PFSK-1 (cell line): ENCODE measurements at regions not wholly inside any gene's neighbourhood (a gene's known extent, or its start where the extent isn't known, plus 50 kb on each side); places are given as distances from the start of the nearest gene placed in this dataset.
A peak's percentile ranks its signal among the peaks of the same experiment; 100 is the strongest.

Experiments used
- FOXP2 ChIP-seq: optimal IDR thresholded peaks from 2 replicates; pipeline ENCODE3; 2011; ENCODE audit warnings: borderline replicate concordance, control low read depth, inconsistent platforms; ENCODE audit not compliant: insufficient read depth; ENCODE audit errors: extremely low read length, extremely low read depth
- POLR2AphosphoS5 ChIP-seq: IDR thresholded peaks from 2 replicates; pipeline ENCODE4 v1.6.1; 2012; ENCODE audit warnings: low read depth, mild to moderate bottlenecking, control low read depth, low read length, moderate library complexity
- SIN3A ChIP-seq: IDR thresholded peaks from 2 replicates; pipeline ENCODE4 v1.6.1; 2012; ENCODE audit warnings: mild to moderate bottlenecking, low read length, moderate library complexity, borderline replicate concordance; ENCODE audit not compliant: insufficient read depth
- TAF1 ChIP-seq: IDR thresholded peaks from 2 replicates; pipeline ENCODE4 v1.6.1; 2012; ENCODE audit warnings: low read length, control low read depth, borderline replicate concordance; ENCODE audit not compliant: insufficient read depth
- TF ChIP-seq, protein P1 (sequence below), 2 experiments: IDR thresholded peaks; 2 replicates each; pipeline versions ENCODE4 v1.6.1 to v1.8.0; 2011 to 2012; ENCODE audit warnings: low read depth in 2 of 2, low read length in 2 of 2, control low read depth in 1 of 2, inconsistent platforms in 1 of 2, mild to moderate bottlenecking in 1 of 2, moderate library complexity in 1 of 2; ENCODE audit not compliant: insufficient read depth in 1 of 2

DNA sequence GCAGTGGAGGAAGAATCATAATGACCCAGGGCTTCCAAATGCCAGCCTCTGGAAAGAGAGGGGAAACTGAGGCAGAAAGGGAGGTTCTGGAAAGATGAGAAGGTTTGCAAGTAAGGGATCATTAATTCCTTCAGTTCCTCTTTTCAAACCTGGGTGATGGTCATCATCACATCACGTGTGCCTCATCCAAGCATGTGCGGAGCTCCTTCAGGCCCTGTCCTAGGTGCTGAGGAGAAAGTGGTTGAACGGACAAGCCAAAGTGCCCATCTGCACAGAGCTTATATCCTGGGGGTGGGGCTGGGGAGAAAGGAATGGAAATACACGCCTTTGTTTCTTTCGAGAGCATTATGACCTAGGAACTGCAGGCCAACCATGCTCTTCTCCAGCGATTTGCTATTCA lies 60.2 kb upstream of the AFF3 start:
- TF ChIP-seq, protein P1, sequence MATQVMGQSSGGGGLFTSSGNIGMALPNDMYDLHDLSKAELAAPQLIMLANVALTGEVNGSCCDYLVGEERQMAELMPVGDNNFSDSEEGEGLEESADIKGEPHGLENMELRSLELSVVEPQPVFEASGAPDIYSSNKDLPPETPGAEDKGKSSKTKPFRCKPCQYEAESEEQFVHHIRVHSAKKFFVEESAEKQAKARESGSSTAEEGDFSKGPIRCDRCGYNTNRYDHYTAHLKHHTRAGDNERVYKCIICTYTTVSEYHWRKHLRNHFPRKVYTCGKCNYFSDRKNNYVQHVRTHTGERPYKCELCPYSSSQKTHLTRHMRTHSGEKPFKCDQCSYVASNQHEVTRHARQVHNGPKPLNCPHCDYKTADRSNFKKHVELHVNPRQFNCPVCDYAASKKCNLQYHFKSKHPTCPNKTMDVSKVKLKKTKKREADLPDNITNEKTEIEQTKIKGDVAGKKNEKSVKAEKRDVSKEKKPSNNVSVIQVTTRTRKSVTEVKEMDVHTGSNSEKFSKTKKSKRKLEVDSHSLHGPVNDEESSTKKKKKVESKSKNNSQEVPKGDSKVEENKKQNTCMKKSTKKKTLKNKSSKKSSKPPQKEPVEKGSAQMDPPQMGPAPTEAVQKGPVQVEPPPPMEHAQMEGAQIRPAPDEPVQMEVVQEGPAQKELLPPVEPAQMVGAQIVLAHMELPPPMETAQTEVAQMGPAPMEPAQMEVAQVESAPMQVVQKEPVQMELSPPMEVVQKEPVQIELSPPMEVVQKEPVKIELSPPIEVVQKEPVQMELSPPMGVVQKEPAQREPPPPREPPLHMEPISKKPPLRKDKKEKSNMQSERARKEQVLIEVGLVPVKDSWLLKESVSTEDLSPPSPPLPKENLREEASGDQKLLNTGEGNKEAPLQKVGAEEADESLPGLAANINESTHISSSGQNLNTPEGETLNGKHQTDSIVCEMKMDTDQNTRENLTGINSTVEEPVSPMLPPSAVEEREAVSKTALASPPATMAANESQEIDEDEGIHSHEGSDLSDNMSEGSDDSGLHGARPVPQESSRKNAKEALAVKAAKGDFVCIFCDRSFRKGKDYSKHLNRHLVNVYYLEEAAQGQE (IDR thresholded peaks at IDR 0.05; ENCODE audit: insufficient read depth in 1 of 2, low read depth in 2 of 2, low read length in 2 of 2): peak; percentile 60 to 83
- TF ChIP-seq POLR2AphosphoS5: no peak

DNA sequence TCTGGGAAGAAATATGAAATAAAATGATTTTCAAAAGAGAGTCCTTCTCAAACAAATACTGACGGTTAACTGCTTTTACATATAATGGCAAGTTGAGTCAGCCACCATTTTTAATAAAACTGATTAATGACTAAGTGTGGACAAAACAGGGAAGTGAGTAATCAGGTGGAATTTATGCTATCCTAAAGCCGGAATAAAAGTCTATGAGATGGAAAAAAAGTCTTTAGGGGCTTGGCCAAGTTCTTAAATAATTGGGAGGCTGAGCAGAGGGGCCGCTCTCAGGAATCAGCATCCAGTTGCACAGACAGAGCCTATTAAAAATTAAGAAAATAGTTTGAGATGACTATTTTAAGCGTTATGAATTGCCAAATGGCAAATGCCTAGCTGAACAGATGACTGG lies 58.6 kb upstream of the AFF3 start:
- TF ChIP-seq TAF1 (no peak), SIN3A (no peak), FOXP2 (no peak), POLR2AphosphoS5 (no peak)
- TF ChIP-seq, protein P1 (IDR thresholded peaks at IDR 0.05; ENCODE audit: insufficient read depth in 1 of 2, low read depth in 2 of 2, low read length in 2 of 2): no peak

DNA sequence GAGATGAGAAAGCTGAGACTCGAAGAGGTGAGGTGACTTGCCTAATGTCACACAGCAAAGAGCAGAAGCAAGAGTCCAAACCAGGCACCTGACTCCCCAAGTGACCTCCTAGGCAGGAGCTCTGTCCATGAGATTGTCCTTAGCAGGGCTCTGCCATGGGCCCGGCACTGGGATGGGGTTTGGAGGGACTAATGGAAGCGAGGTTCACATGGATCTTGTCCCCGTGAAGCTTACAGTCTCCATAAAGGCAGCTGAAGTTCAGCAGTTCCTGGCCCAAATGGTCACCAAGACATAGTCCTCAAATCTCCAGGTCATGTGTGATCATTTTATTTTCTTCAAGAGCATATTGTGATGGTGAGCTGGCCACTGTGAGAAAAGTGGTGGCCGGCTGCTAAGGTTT lies 57.0 kb upstream of the AFF3 start:
- TF ChIP-seq TAF1: no peak
- no peak for TF ChIP-seq POLR2AphosphoS5
- TF ChIP-seq FOXP2: no peak
- TF ChIP-seq SIN3A: no peak
- TF ChIP-seq, protein P1 (IDR thresholded peaks at IDR 0.05; ENCODE audit: insufficient read depth in 1 of 2, low read depth in 2 of 2, low read length in 2 of 2): no peak

DNA sequence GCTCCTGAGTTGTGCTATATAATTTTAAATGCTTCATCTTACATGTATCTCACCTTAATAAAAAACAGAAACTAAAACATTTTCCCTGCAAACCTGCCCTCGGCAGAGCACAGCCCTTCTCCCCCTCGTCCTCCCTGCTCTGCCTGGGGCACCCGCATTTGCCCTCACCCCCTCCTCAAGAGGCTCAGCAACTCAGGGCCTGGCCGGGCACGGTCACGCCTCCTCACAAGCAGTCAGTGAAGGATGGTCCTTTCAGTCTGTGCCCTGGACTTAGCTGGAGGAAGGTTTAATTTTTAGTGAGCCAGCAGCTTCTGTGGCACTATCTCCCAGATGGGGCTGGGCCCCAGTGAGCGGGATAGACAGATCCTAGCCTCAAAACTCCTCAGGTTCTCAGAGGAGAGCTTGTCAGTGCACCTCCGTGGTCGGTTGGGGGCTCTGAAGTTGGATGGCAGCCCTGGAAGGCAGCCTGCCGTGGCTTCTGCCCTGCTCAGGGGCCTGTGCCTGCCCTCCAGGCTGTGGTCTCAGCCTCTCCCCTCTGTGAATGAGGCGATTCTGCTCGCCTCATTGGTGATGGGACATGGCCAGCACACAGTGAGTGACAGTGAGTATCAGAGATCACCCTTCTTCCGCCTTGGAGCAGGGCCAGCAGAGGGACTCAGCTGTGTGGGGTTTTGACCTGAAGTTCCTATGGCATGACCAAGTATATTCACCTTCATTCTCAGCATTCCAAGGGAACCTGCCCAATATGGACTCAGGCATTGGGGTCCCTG lies 56.3 kb upstream of the AFF3 start:
- TF ChIP-seq SIN3A (no peak), FOXP2 (no peak), TAF1 (no peak), POLR2AphosphoS5 (no peak)
- TF ChIP-seq, protein P1 (IDR thresholded peaks at IDR 0.05; ENCODE audit: insufficient read depth in 1 of 2, low read depth in 2 of 2, low read length in 2 of 2): no peak
